GM23248 (cell line): ENCODE measurements at regions not wholly inside any gene's neighbourhood (a gene's known extent, or its start where the extent isn't known, plus 50 kb on each side); places are given as distances from the start of the nearest gene placed in this dataset.

Source experiments
- EZH2 ChIP-seq: fragments of 200-600 bp; sonication (generic); IDR thresholded peaks from 2 replicates; pipeline ENCODE4 v1.6.1; 2018; ENCODE audit warnings: antibody characterized with exemption, mild to moderate bottlenecking; ENCODE audit not compliant: insufficient read depth, poor library complexity, severe bottlenecking
- EZH2phosphoT487 ChIP-seq: fragments of 200-600 bp; sonication (generic); IDR thresholded peaks from 2 replicates; pipeline ENCODE4 v1.6.1; 2018; ENCODE audit warnings: antibody characterized with exemption, moderate library complexity, mild to moderate bottlenecking, low read depth; ENCODE audit not compliant: insufficient read depth

GRCh38 chr2:107013884-107014283 lies 127.9 kb upstream of the ST6GAL2 start:
- TF ChIP-seq EZH2phosphoT487 = no peak
- TF ChIP-seq EZH2 = no peak
